GM19372 (cell line): ENCODE measurements at regions not wholly inside any gene's neighbourhood (a gene's known extent, or its start where the extent isn't known, plus 50 kb on each side); places are given as distances from the start of the nearest gene placed in this dataset.
"Not testable (repeated sequence)": the region's sequence is repeated elsewhere in the genome, so short reads cannot be mapped to it uniquely, and the experiment has no call there.

Experiments used
- ATAC-seq: cut with Tn5 transposase; IDR thresholded peaks from one replicate; pipeline ENCODE4 v1.9.1; 2021; ENCODE audit warnings: mild to moderate bottlenecking, low read depth, moderate library complexity; ENCODE audit not compliant: unreplicated experiment

GRCh38 chr10:33965795-33966581 is 631.5 kb upstream of the NRP1 start:
- ATAC-seq = no peak

DNA sequence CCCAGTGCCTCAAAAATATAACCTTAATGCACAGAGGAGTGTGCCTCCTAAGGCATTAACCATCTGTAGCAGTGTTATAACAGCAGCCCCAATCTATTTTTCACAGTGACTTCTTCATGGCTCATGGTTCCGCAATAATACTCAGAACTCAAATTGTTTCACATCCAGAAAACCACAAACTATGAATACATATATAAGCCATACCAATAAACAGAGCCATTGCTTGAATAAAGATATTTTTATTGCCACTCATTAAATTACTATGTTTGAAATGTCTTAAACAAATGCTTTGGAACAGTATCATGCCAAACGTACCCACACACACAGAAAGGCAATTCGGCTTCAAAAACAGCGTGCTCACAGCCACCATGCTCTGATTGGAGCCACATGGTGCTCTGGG is 629.3 kb upstream of the NRP1 start:
- ATAC-seq = no peak

DNA sequence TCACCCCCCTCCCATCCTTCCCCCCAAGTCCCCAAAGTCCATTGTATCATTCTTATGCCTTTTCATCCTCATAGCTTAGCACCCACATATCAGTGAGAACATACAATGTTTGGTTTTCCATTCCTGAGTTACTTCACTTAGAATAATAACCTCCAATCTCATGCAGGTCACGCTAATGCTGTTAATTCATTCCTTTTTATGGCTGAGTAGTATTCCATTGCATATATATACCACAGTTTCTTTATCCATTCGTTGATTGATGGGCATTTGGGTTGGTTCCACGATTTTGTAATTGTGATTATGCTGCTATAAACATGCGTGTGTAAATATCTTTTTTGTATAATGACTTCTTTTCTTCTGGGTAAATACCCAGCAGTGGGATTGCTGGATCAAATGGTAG is 621.9 kb upstream of the NRP1 start:
- not testable (repeated sequence) for ATAC-seq

GRCh38 chr10:33955676-33956075 is 621.2 kb upstream of the NRP1 start:
- no peak for ATAC-seq

DNA sequence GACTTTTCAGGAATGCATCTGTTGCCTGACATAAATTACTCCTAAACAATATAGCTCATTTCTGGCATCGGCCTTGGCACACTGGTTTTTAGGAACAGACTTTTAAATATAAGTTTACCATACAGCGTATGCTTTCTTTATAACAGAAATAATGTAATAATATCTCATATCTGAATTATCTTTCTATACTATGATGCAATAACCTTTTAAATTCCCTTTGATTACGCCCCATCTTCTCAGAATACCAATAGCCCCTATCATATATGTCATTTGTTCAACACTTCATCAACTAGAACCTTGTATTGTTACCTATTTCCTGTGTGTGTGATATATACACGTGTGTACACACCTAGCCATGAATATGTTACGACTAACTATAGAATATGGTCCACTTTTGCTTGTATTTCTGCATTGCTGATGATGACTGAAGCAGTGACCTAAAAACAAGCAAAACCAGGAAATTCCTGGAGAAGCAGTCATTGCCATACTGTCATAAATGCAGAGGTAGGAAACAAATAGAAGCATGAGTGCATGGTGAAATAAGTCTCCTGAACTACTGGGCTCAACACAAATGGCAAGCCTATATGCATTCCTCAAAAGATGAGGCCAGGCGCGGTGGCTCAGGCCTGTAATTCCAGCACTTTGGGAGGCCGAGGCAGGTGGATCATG is 618.4 kb upstream of the NRP1 start:
- ATAC-seq = no peak

DNA sequence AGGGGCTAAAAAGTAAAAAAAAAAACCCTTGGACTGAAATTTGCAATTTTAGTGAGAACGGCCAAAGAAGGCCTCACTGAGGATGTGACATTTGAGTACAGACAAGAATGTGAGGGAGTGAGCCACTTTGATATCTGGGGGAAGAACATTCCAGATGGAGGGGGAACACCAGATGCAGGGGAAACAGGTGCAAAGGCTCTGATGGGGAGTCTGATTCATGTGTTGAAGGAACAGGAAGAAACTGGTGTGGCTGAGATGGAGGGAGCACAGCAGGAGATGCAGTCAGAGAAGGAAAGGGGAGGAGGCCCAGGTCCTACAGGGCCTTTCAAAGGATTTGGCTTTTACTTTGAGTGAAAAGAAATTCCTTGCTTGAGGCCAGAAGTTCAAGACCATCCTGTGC is 615.7 kb upstream of the NRP1 start:
- ATAC-seq = no peak

DNA sequence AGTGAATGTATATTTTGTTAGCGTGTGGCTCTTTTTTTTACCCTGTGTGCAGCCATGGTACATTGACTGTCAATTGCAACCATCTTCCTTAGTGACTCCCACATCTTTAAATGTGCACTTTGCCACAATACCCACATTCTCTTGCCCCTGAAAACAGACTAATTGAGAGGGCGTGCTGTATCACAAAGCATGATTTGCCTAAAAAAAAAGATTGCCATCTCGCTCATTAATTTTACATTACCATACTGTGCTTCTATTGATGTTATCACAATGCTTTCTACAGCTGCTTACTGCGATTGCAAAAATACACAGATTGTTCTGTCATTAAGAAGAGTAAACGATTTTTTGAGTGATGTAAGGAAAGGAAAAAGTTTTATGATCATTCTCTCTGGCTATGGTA is 613.1 kb upstream of the NRP1 start:
- ATAC-seq = no peak

DNA sequence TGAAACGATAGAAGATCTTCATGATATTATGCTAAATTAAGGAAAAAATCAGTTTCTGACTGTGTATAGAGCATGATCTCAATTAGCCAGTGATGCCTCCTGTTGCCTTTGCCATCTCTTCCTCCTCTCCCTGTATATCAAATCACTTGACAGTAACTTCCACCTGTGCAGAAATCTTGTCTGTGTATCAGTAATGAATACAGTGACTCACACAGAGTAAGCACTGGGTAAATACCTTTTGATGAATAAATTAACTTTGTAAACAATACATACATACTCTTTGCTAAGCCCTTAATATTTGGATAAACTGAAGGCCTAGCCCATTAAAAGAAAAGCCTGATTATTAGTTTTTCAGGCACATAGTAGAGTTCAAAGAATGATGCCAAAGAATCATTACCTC is 610.6 kb upstream of the NRP1 start:
- ATAC-seq = no peak

- ATAC-seq = no peak
Measured at GRCh38 chr10:33942508-33942907, 608.0 kb upstream of the NRP1 start.

DNA sequence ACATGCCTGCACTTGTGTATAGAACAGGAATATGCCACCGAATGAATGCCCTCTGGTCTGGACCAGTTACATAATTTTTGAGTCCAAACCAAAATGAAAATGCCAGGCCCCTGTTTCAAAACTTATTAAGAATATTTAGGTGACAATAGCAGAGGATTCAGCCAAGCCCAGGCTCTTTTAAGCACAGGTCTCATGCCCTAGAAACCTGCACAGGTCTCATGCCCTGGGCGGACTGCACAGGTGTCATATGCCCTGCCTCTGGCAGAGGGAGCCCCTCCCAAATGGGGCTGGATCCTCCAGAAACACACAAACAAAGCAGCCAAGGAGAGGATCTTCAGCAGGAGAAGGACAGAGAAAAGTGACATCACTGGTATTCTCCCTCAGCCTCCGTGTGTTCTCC is 605.4 kb upstream of the NRP1 start:
- no peak for ATAC-seq

DNA sequence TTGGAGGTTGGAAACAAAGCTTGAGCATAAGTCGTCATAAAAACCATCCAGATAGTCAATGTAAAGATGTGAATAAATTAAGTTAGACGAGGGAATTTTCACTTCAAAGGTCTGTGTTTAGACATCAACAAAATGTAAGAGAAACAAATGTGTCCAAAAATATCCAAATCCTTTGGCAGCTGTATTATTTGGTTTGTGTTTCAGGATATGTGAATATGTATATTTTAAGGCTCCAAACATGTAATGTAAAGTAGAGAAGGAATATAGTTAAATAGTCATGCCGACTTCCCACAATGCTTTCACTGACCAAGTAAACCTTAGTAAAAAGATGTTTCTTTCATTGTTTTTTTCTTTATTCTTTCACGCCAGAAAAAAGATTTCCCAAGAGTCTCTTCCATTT is 604.9 kb upstream of the NRP1 start:
- no peak for ATAC-seq

DNA sequence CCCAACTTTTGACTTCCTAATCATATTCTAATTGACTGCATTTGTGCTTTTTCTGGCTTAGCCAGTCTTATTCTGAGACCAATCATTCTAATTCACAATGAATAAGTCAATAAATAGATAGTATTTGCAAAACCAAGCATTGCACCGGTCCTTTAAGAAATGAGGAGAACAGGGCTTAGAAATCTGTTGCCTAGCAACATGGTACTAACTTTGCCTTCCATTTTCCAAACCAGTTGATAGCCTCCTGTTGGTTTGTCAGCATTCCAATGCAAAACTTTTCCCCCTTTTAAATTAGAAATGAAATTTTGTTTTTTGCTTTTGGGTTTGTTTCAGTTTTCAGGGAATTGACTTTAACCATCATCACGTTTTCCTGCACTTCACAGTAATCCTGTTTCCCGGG is 603.5 kb upstream of the NRP1 start:
- no peak for ATAC-seq

DNA sequence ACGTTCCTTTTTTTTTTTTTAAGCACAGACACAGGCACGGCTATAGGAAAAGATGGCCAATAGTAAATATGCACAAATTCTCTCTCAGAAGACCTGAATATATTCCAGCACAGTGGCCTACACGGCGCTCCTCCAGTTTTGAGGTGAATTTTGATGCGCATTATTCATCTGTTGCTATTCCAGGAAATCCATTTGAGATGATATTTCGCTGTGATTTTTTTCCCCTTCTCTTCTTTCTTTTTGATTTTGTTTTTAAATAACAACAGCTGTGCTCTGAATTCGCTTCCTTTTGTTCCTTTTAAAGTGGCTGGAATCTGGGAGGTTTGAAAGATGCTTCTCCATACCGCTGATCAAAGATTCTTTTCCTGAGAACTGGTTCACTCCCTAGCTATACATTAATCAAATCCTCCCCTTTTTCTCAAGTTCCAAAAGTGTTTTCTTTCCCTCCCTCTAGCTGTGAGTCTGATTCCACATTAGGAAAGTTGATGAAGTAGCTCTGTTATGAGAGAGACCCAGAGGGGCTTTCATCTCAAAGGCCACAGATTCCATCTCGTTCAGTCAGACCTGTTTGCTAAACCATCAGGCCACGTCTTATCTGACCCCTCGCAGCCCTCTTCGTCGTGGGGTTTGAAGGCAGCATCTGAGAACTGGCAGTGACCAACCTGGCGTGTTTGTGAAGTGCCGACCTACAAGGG is 602.7 kb upstream of the NRP1 start:
- ATAC-seq = no peak

- ATAC-seq = no peak
Measured at GRCh38 chr10:33935350-33935749, 600.9 kb upstream of the NRP1 start.

DNA sequence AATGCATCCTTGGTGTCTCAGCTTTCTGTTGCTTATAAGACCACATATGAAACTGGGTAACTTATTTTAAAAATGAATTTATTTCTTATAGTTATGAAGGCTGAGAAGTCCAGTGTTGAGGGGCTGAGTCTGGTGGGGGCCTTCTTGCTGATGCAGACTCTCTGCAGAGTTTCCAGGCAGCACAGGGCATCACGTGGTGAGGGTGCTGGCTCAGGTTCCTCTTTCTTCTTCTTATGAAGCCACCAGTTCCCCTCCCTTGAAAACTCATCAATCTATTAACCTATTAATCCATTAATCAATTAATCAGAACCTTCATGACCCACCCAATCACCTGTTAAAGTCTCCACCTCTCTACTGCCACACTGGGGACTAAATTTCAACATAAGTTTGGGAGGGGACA is 595.6 kb upstream of the NRP1 start:
- no peak for ATAC-seq

DNA sequence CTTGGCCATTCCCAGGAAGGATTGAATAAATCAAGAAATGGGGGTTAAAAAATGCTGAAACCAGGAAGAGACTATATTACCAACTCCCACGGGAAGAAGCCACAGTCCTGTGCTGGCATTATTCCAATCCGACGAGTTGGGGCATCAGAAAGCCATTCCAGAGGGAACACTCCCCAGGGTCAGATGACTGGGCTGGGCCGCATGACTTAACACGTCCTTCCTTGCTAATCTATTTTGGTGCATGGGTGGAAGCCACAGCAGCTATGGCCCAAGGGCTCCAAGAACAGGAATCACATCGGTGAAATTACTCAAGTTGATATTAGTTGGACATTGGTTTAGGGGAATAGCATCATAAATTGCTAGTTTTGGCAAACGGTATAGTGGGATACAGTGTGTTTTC is 592.9 kb upstream of the NRP1 start:
- no peak for ATAC-seq

DNA sequence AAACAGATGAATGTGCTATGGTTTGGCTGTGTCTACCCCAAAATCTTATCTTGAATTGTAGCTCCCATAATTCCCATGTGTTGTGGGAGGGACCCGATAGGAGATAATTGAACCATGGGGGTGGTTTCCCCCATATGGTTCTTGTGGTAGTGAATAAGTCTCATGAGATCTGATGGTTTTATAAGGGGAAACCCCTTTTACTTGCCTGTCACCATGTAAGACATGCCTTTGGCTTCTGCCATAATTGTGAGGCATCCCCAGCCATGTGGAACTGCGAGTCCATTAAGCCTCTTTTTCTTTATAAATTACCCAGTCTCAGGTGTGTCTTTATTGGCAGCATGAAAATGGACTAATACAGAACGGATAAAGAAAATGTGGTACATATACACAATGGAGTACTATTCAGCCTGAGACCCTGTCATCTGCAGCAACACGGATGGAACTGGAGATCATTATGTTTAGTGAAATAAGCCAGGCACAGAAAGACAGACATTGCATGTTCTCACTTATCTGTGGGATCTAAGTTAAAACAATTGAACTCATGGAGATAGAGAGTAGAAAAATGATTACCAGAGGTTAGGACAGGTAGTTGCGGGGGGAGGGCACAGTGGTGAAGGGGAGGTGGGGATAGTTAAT is 587.6 kb upstream of the NRP1 start:
- no peak for ATAC-seq

DNA sequence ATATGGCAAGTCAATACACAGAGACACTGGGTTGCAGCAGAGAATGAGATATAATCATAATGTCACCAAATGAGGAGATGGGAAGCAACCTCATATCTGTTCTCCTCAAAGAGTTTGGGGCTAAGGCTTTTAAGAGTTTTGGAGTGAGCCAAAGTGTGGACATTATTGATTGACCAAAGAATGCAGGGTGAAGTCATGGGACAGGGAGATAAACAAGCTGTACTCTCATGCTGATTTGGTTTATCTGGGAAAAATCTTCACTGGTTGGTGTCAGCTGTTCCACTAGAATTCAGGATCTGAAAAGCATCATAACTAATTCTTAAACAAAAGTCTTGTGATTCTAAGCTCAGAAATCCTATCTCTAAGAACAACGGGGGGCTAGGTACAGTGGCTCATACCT is 585.9 kb upstream of the NRP1 start:
- no peak for ATAC-seq

DNA sequence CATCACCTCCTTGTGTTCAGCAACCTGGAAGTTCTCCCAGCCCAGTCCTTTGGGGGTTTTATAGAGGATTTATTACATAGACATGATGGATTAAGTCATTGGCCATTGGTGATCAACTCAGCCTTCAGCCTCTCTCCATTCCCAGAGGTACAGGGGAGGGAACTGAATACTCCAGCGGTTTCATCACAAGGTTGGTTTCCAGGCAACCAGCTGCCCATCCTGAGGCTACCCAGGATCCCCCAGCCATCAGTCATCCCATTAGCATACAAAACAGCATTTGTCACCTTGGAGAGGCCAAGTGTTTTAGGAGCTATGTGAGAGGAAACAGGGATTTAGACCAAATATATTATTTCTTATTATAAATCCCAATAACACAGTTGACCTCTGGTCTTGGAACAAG is 584.8 kb upstream of the NRP1 start:
- ATAC-seq = no peak

- no peak for ATAC-seq
Measured at GRCh38 chr10:33917069-33917780, 582.8 kb upstream of the NRP1 start.

- ATAC-seq = no peak
Measured at GRCh38 chr10:33914746-33915145, 580.3 kb upstream of the NRP1 start.
